ENCODE measurements at regions not wholly inside any gene's neighbourhood (a gene's known extent, or its start where the extent isn't known, plus 50 kb on each side); places are given as distances from the start of the nearest gene placed in this dataset.

DNA sequence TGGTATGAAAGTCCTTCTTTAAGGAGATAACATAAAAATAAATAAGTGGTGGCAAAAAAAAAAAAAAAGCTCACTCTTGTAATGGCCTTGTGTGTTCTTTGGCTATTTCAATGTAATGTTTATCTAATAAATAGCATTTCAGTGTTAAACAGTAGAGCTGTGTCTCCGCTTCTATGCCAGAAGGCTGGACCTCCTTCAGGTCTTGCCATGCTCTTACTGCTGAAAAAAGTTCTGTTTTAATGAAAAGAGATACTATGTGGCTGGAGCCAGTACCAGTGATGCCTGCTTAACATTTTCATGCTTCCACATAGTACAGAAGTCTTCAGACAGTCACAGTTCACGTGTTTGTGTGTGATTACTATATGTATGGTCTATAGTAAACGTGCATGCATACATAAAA lies 74.1 kb upstream of the PRICKLE1 start:
- Mint-ChIP-seq H3K4me1 (ENCODE audit: low read depth) (no peaks in the 10 kb centered on the region), H3K36me3 (ENCODE audit: low read depth) (no peaks in the 10 kb centered on the region), H3K27me3 (ENCODE audit: insufficient read depth) (peaks cover 6% of the 10 kb centered on the region), H3K9me3 (peaks cover 4% of the 10 kb centered on the region; the same call in 1 of the 2 replicates), H3K27ac (no peak overlapping the region), H3K4me3 (no peak overlapping the region)
- TF ChIP-seq CTCF (IDR thresholded peaks at IDR 0.05), result no peak
- DNase-seq, result no peak

DNA sequence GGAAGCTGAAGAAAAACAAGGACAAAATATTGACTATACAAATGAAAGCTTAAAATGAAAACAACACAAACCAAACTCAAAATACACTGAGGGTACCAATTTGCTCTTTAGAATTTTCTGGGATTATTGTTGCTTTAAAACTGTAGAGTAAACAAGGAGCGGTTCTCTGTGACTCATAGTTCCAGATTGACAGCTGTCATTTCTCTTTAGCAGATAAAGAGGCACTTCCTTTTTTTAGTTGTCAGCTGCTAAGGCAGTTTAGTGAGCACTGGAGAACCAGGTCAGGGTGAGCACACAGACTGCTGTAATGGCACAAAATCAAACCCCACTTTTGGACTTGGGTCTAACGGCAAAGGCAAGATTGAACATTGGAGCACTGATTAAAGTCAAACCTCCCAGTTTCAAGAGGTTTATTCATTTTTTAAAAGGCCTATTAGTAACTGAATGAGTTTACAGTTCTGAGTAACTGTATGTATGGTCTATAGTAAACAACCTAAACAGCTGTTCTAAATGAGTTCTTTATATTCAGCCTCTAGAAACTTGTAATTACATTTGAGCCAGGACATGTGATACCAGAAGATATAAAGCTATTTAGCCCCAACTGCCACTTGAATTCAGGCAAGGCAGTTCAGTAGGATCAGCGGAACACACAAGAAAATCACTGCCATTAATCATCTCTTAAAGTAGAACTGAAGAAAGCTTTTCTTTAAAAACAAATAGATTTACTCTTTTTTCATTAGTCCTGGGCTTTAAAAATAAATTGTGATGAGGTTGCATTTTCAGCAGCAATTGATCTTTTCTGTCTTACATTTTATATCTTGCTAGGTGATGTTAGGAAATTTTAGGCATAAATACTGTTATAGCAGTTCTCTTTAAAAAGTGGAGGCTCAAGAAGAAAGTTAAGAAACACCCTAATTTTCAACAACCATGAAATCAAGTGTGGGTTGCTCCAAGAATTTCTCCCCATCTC lies 71.7 kb upstream of the PRICKLE1 start:
- no peak for DNase-seq
- Mint-ChIP-seq H3K9me3 (peaks cover 11% of the 10 kb centered on the region), H3K36me3 (ENCODE audit: low read depth) (no peaks in the 10 kb centered on the region), H3K4me1 (ENCODE audit: low read depth) (no peaks in the 10 kb centered on the region), H3K27me3 (ENCODE audit: insufficient read depth) (peaks cover 7% of the 10 kb centered on the region), H3K4me3 (no peak overlapping the region), H3K27ac (no peak overlapping the region)
- no peak for TF ChIP-seq CTCF (IDR thresholded peaks at IDR 0.05)

- H3K9me3 Mint-ChIP-seq, result peaks cover 11% of the 10 kb centered on the region
- no peak for DNase-seq
- TF ChIP-seq CTCF (IDR thresholded peaks at IDR 0.05), result no peak
- H3K27me3 Mint-ChIP-seq (ENCODE audit: insufficient read depth), result peaks cover 5% of the 10 kb centered on the region; the same call in 1 of the 2 replicates
- no peak overlapping the region for H3K4me3 Mint-ChIP-seq
- no peak overlapping the region for H3K27ac Mint-ChIP-seq
- H3K36me3 Mint-ChIP-seq (ENCODE audit: low read depth), result no peaks in the 10 kb centered on the region
- no peaks in the 10 kb centered on the region for H3K4me1 Mint-ChIP-seq (ENCODE audit: low read depth)
Measured at GRCh38 chr12:42660117-42660516, 70.6 kb upstream of the PRICKLE1 start.

DNA sequence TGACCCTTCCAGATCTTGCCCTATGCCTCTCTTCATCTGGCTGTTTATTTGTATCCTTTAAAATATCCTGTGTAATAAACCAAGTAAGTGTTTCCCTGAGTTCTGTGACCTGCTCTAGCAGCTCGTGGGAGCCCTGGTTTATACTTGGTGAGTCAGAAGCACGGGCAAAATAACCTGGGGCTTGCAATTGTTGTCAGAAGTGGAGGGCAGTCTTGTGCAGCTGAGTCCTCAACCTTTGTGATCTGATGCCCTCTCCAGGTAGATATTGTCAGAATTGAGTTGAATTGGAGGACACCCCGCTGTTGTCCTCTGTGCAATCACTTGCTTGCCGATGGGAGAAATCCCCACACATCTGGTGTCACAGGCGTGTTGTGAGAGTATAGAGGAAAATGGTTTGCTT lies 62.5 kb upstream of the PRICKLE1 start:
- Mint-ChIP-seq H3K36me3 (ENCODE audit: low read depth) (no peaks in the 10 kb centered on the region), H3K4me1 (ENCODE audit: low read depth) (no peaks in the 10 kb centered on the region), H3K27ac (no peak overlapping the region), H3K9me3 (no peaks in the 10 kb centered on the region; the same call in 1 of the 2 replicates), H3K4me3 (no peak overlapping the region), H3K27me3 (ENCODE audit: insufficient read depth) (no peaks in the 10 kb centered on the region; the same call in 1 of the 2 replicates)
- DNase-seq, result no peak
- no peak for TF ChIP-seq CTCF (IDR thresholded peaks at IDR 0.05)

DNA sequence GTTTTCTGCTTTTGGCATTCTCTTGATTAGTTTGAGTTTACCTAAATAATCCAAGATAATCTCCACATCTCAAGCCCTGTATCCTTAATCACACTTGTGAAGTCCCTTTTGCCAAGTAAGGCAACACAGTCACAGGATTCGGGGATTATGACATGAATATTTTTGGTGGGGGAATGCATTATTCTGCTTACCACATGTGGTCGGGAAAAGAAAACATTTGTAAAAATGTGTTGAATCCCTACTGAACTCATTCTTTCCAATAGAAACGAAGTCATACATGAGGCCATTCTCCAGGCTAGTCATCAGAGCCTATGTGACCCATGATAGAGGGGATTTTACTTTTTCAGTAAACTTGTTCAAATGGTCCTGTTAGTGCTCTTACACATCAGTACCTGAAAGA lies 58.5 kb upstream of the PRICKLE1 start:
- H3K27me3 Mint-ChIP-seq (ENCODE audit: insufficient read depth), result no peaks in the 10 kb centered on the region; the same call in 1 of the 2 replicates
- H3K27ac Mint-ChIP-seq, result no peak overlapping the region
- no peaks in the 10 kb centered on the region for H3K36me3 Mint-ChIP-seq (ENCODE audit: low read depth)
- no peaks in the 10 kb centered on the region; the same call in 1 of the 2 replicates for H3K9me3 Mint-ChIP-seq
- no peak for TF ChIP-seq CTCF (IDR thresholded peaks at IDR 0.05)
- H3K4me1 Mint-ChIP-seq (ENCODE audit: low read depth), result no peaks in the 10 kb centered on the region
- H3K4me3 Mint-ChIP-seq, result no peak overlapping the region
- no peak for DNase-seq
